Fibroblast of lung (primary cell): ENCODE measurements at regions not wholly inside any gene's neighbourhood (a gene's known extent, or its start where the extent isn't known, plus 50 kb on each side); places are given as distances from the start of the nearest gene placed in this dataset.

Experiments
- DNase-seq, 2 donors: peaks; one replicate each; pipeline versions ENCODE4 v3.0.0 to v3.0.0-alpha.2; 2010; ENCODE audit warnings: low read depth in 2 of 2
- H2AFZ ChIP-seq: 2 replicates; pipeline ENCODE4 v1.5.1; 2012; ENCODE audit warnings: low read length, control low read depth, inconsistent platforms
- H3K27ac ChIP-seq: 2 replicates; pipeline ENCODE4 v1.5.1; 2011; ENCODE audit warnings: low read length, control low read depth; ENCODE audit not compliant: insufficient read depth
- H3K27me3 ChIP-seq: 2 replicates; pipeline ENCODE4 v1.5.1; 2011; ENCODE audit warnings: mild to moderate bottlenecking, low read length; ENCODE audit not compliant: control insufficient read depth, insufficient read depth
- H3K36me3 ChIP-seq: 2 replicates; pipeline ENCODE4 v1.5.1; 2011; ENCODE audit warnings: low read length; ENCODE audit not compliant: control insufficient read depth, insufficient read depth
- H3K4me1 ChIP-seq: 2 replicates; pipeline ENCODE4 v1.5.1; 2011; ENCODE audit warnings: low read length; ENCODE audit not compliant: control insufficient read depth, insufficient read depth; ENCODE audit errors: extremely low read depth
- H3K4me2 ChIP-seq: 2 replicates; pipeline ENCODE4 v1.5.1; 2011; ENCODE audit warnings: low read length, control low read depth; ENCODE audit not compliant: insufficient read depth; ENCODE audit errors: extremely low read depth
- H3K4me3 ChIP-seq, 4 experiments: fragments of 200-600 bp in 1 of 4; sonication (generic) in 1 of 4; replicated peaks in 1 of 4; 2 replicates each; pipeline ENCODE4 v1.5.1; 2011 to 2016; ENCODE audit warnings: low read length in 4 of 4, low read depth in 3 of 4, mild to moderate bottlenecking in 3 of 4, control low read depth in 2 of 4, inconsistent platforms in 1 of 4, mixed read lengths in 1 of 4; ENCODE audit not compliant: insufficient read depth in 1 of 4; ENCODE audit errors: control extremely low read depth in 1 of 4
- H3K79me2 ChIP-seq: 2 replicates; pipeline ENCODE4 v1.5.1; 2012; ENCODE audit warnings: mild to moderate bottlenecking, low read length, inconsistent platforms; ENCODE audit not compliant: control insufficient read depth, insufficient read depth
- H3K9ac ChIP-seq: 2 replicates; pipeline ENCODE4 v1.5.1; 2011; ENCODE audit warnings: mild to moderate bottlenecking, low read length, control low read depth; ENCODE audit not compliant: insufficient read depth
- H3K9me3 ChIP-seq: 2 replicates; pipeline ENCODE4 v1.5.1; 2012; ENCODE audit warnings: low read depth, low read length; ENCODE audit not compliant: control insufficient read depth, insufficient read depth
- H4K20me1 ChIP-seq: 2 replicates; pipeline ENCODE4 v1.5.1; 2011; ENCODE audit warnings: low read length; ENCODE audit not compliant: control insufficient read depth, insufficient read depth; ENCODE audit errors: extremely low read depth
- EZH2 ChIP-seq: IDR thresholded peaks from 2 replicates; pipeline ENCODE4 v1.5.1; 2012; ENCODE audit warnings: low read length, control low read depth, mild to moderate bottlenecking; ENCODE audit errors: missing control alignments
- TF ChIP-seq, protein P1 (sequence below), 2 donors: IDR thresholded peaks in 1 of 2; conservative IDR thresholded peaks in 1 of 2; 1 replicate in 1 of 2; 2 replicates in 1 of 2; pipeline ENCODE4 v1.5.1; 2011 to 2012; ENCODE audit warnings: low read length in 2 of 2, control low read depth in 1 of 2, inconsistent platforms in 1 of 2, low read depth in 1 of 2, mild to moderate bottlenecking in 1 of 2

- Histone ChIP-seq H3K36me3 (no peaks in the 10 kb centered on the region), H3K9ac (no peak overlapping the region), H3K79me2 (no peaks in the 10 kb centered on the region), H3K9me3 (no peaks in the 10 kb centered on the region), H3K4me3 (no peak overlapping the region), H3K4me1 (no peaks in the 10 kb centered on the region), H4K20me1 (no peaks in the 10 kb centered on the region), H3K27ac (no peak overlapping the region), H2AFZ (no peak overlapping the region), H3K27me3 (no peaks in the 10 kb centered on the region), H3K4me2 (no peak overlapping the region)
- DNase-seq: no peak
- TF ChIP-seq, protein P1, sequence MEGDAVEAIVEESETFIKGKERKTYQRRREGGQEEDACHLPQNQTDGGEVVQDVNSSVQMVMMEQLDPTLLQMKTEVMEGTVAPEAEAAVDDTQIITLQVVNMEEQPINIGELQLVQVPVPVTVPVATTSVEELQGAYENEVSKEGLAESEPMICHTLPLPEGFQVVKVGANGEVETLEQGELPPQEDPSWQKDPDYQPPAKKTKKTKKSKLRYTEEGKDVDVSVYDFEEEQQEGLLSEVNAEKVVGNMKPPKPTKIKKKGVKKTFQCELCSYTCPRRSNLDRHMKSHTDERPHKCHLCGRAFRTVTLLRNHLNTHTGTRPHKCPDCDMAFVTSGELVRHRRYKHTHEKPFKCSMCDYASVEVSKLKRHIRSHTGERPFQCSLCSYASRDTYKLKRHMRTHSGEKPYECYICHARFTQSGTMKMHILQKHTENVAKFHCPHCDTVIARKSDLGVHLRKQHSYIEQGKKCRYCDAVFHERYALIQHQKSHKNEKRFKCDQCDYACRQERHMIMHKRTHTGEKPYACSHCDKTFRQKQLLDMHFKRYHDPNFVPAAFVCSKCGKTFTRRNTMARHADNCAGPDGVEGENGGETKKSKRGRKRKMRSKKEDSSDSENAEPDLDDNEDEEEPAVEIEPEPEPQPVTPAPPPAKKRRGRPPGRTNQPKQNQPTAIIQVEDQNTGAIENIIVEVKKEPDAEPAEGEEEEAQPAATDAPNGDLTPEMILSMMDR (conservative IDR thresholded peaks at IDR 0.05 in 1 of 2, IDR thresholded peaks at IDR 0.05 in 1 of 2; ENCODE audit: low read depth in 1 of 2, low read length in 2 of 2): no peak
- TF ChIP-seq EZH2: no peak
Measured at GRCh38 chr2:181163139-181163538, 182.7 kb downstream of the UBE2E3 start.

GRCh38 chr2:181163691-181164090, 183.3 kb downstream of the UBE2E3 start:
- no peaks in the 10 kb centered on the region for H4K20me1 ChIP-seq
- no peaks in the 10 kb centered on the region for H3K36me3 ChIP-seq
- H3K4me1 ChIP-seq: no peaks in the 10 kb centered on the region
- no peak overlapping the region for H3K9ac ChIP-seq
- TF ChIP-seq EZH2: no peak
- TF ChIP-seq, protein P1 (conservative IDR thresholded peaks at IDR 0.05 in 1 of 2, IDR thresholded peaks at IDR 0.05 in 1 of 2; ENCODE audit: low read depth in 1 of 2, low read length in 2 of 2): no peak
- no peak overlapping the region for H3K4me3 ChIP-seq
- H3K9me3 ChIP-seq: no peaks in the 10 kb centered on the region
- H2AFZ ChIP-seq: no peak overlapping the region
- DNase-seq: no peak
- no peak overlapping the region for H3K4me2 ChIP-seq
- H3K79me2 ChIP-seq: no peaks in the 10 kb centered on the region
- H3K27me3 ChIP-seq: no peaks in the 10 kb centered on the region
- no peak overlapping the region for H3K27ac ChIP-seq

GRCh38 chr2:181164699-181165098, 184.3 kb downstream of the UBE2E3 start:
- no peaks in the 10 kb centered on the region for H4K20me1 ChIP-seq
- H3K36me3 ChIP-seq: no peaks in the 10 kb centered on the region
- H3K27ac ChIP-seq: no peak overlapping the region
- no peak overlapping the region for H3K9ac ChIP-seq
- H2AFZ ChIP-seq: no peak overlapping the region
- H3K4me1 ChIP-seq: no peaks in the 10 kb centered on the region
- no peak for DNase-seq
- H3K9me3 ChIP-seq: no peaks in the 10 kb centered on the region
- no peaks in the 10 kb centered on the region for H3K27me3 ChIP-seq
- no peak overlapping the region for H3K4me2 ChIP-seq
- H3K4me3 ChIP-seq: no peak overlapping the region
- no peaks in the 10 kb centered on the region for H3K79me2 ChIP-seq
- TF ChIP-seq, protein P1 (conservative IDR thresholded peaks at IDR 0.05 in 1 of 2, IDR thresholded peaks at IDR 0.05 in 1 of 2; ENCODE audit: low read depth in 1 of 2, low read length in 2 of 2): no peak
- no peak for TF ChIP-seq EZH2
